K562 (cell line): ENCODE measurements at regions not wholly inside any gene's neighbourhood (a gene's known extent, or its start where the extent isn't known, plus 50 kb on each side); places are given as distances from the start of the nearest gene placed in this dataset.

ENCODE experiments used
- ATAC-seq: fragments of 200-7000 bp; cut with Tn5 transposase; 3 replicates; pipeline ENCODE4 v1.9.1; 2020; ENCODE audit warnings: moderate library complexity
- BruUV-seq: library from RNA; stranded (reverse); fragments of 400-500 nt; replicated peaks from 2 replicates; lab custom pipeline; 2021; lab: Mats Ljungman, UMichigan
- CTCF ChIA-PET: fragments of 300-600 bp; formaldehyde crosslinking; extraction: SDS; loops from one replicate; lab custom pipeline; 2021; ENCODE audit warnings: low intra/inter-chr PET ratio; lab: Yijun Ruan, JAX
- POLR2A ChIA-PET: fragments of 300-600, 350-650 bp; sonication (Branson Sonifier 250); formaldehyde crosslinking; extraction: SDS; loops from one replicate; lab custom pipeline; 2021; ENCODE audit warnings: antibody characterized with exemption, inconsistent platforms; lab: Yijun Ruan, JAX
- DNase-seq, 4 experiments: peaks; one replicate each; pipeline versions ENCODE4 v3.0.0 to v3.0.0-alpha.2; 2011 to 2018; ENCODE audit warnings: low spot score in 3 of 4, mixed read lengths in 3 of 4; ENCODE audit errors: extremely low read depth in 1 of 4
- FAIRE-seq: peaks from 2 replicates; lab custom pipeline; 2011; peaks lifted over from hg19 to GRCh38; lab: Jason Lieb, UNC
- H2AFZ ChIP-seq: 2 replicates; pipeline ENCODE4 v1.6.0; 2011; ENCODE audit warnings: low read depth, low read length, control low read depth, inconsistent platforms
- H3K27ac ChIP-seq: fragments of 200-600 bp; 3 replicates; pipeline ENCODE4 v1.8.0; 2011; ENCODE audit warnings: low read depth, mild to moderate bottlenecking, control low read depth, inconsistent platforms, low read length, moderate library complexity, mixed read lengths; ENCODE audit errors: extremely low read depth
- H3K27me3 ChIP-seq, 2 experiments: fragments of 300-600 bp in 1 of 2; 2 replicates in 1 of 2; 3 replicates in 1 of 2; pipeline versions ENCODE4 v1.6.0 to v1.8.0; 2011; ENCODE audit warnings: inconsistent platforms in 2 of 2, low read length in 2 of 2, mild to moderate bottlenecking in 1 of 2, mixed read lengths in 1 of 2, moderate library complexity in 1 of 2; ENCODE audit not compliant: control insufficient read depth in 2 of 2, insufficient read depth in 2 of 2
- H3K36me3 ChIP-seq: fragments of 300-600 bp; 3 replicates; pipeline ENCODE4 v1.8.0; 2011; ENCODE audit warnings: mild to moderate bottlenecking, low read length, inconsistent platforms; ENCODE audit not compliant: control insufficient read depth, insufficient read depth
- H3K4me1 ChIP-seq, 2 experiments: fragments of 200-600 bp in 1 of 2; replicated peaks in 1 of 2; 2 replicates in 1 of 2; 3 replicates in 1 of 2; pipeline versions ENCODE4 v1.5.1 to v1.8.0; 2011; ENCODE audit warnings: inconsistent platforms in 2 of 2, low read length in 2 of 2, mild to moderate bottlenecking in 1 of 2, mixed read lengths in 1 of 2, moderate library complexity in 1 of 2; ENCODE audit not compliant: control insufficient read depth in 2 of 2, insufficient read depth in 2 of 2
- H3K4me2 ChIP-seq: 2 replicates; pipeline ENCODE4 v1.6.1; 2011; ENCODE audit warnings: low read length, control low read depth, inconsistent platforms, mixed read lengths; ENCODE audit not compliant: insufficient read depth
- H3K4me3 ChIP-seq: fragments of 200-600 bp; sonication (generic), shearing (Covaris generic); 2 replicates; pipeline ENCODE4 v1.5.1; 2016; ENCODE audit warnings: control low read depth, inconsistent platforms
- H3K79me2 ChIP-seq: fragments of 200-600 bp; 3 replicates; pipeline ENCODE4 v1.8.0; 2011; ENCODE audit warnings: low read length, inconsistent platforms; ENCODE audit not compliant: control insufficient read depth, insufficient read depth
- H3K9ac ChIP-seq, 2 experiments: 2 replicates each; pipeline versions ENCODE4 v1.6.0 to v1.6.1; 2011; ENCODE audit warnings: low read depth in 2 of 2, low read length in 2 of 2, control low read depth in 1 of 2, inconsistent platforms in 1 of 2, mild to moderate bottlenecking in 1 of 2, mixed read lengths in 1 of 2; ENCODE audit not compliant: insufficient read depth in 1 of 2
- H3K9me1 ChIP-seq: one replicate; pipeline ENCODE4 v1.6.0; 2011; ENCODE audit warnings: inconsistent platforms, mild to moderate bottlenecking, low read length, moderate library complexity; ENCODE audit not compliant: control insufficient read depth, insufficient read depth
- H3K9me3 ChIP-seq: replicated peaks from 2 replicates; pipeline ENCODE4 v1.5.1; 2011; ENCODE audit warnings: low read depth, low read length, inconsistent platforms; ENCODE audit not compliant: control insufficient read depth, insufficient read depth
- H4K20me1 ChIP-seq: replicated peaks from 2 replicates; pipeline ENCODE4 v1.6.1; 2011; ENCODE audit warnings: low read length, inconsistent platforms, mixed read lengths; ENCODE audit not compliant: control insufficient read depth, insufficient read depth
- ELK1 ChIP-seq: sonication (generic); formaldehyde crosslinking; IDR thresholded peaks from 2 replicates; pipeline ENCODE4 v1.8.1; 2022; ENCODE audit warnings: missing genetic modification reagents
- ILK ChIP-seq: fragments of 450-650 bp; IDR thresholded peaks from 2 replicates; pipeline ENCODE4 v1.6.1; 2016; ENCODE audit warnings: missing genetic modification characterization, low read depth, mild to moderate bottlenecking, missing compliant biosample characterization, moderate library complexity, borderline replicate concordance
- KLF16 ChIP-seq: IDR thresholded peaks from 2 replicates; pipeline ENCODE4 v1.6.1; 2016; ENCODE audit warnings: antibody characterized with exemption
- LCOR ChIP-seq: sonication (generic); formaldehyde crosslinking; IDR thresholded peaks from 2 replicates; pipeline ENCODE4 v1.8.0; 2022; ENCODE audit warnings: mild to moderate bottlenecking, missing genetic modification reagents
- MECOM ChIP-seq: fragments of 250-450 bp; sonication (Bioruptor Pico); IDR thresholded peaks from 2 replicates; pipeline ENCODE4 v1.8.0; 2022; ENCODE audit warnings: inconsistent platforms
- NFRKB ChIP-seq: fragments of 450-650 bp; IDR thresholded peaks from 2 replicates; pipeline ENCODE4 v1.6.1; 2016; ENCODE audit warnings: low read depth
- NR3C1 ChIP-seq: sonication (generic); formaldehyde crosslinking; IDR thresholded peaks from 2 replicates; pipeline ENCODE4 v1.8.1; 2022; ENCODE audit warnings: missing genetic modification reagents
- PHB ChIP-seq: fragments of 250-450 bp; sonication (Bioruptor Pico); IDR thresholded peaks from 2 replicates; pipeline ENCODE4 v1.5.0; 2021
- PHB2 ChIP-seq: fragments of 450-650 bp; IDR thresholded peaks from 2 replicates; pipeline ENCODE4 v1.6.1; 2017; ENCODE audit warnings: low read depth
- POLR3A ChIP-seq: IDR thresholded peaks from 2 replicates; pipeline ENCODE4 v1.6.1; 2011; ENCODE audit warnings: borderline replicate concordance, mild to moderate bottlenecking, moderate library complexity; ENCODE audit not compliant: insufficient read length, insufficient read depth; ENCODE audit errors: extremely low read depth
- RBBP5 ChIP-seq: fragments of 200-600 bp; sonication (generic); IDR thresholded peaks from 2 replicates; pipeline ENCODE4 v1.6.1; 2012; ENCODE audit warnings: borderline replicate concordance, mild to moderate bottlenecking, low read length, control low read depth, inconsistent platforms; ENCODE audit not compliant: insufficient read depth, poor library complexity, severe bottlenecking
- RCOR1 ChIP-seq, 2 experiments: IDR thresholded peaks; 2 replicates each; pipeline ENCODE4 v1.6.1; 2012; ENCODE audit warnings: low read depth in 2 of 2, low read length in 2 of 2, borderline replicate concordance in 1 of 2, improper control_type of control experiment in 1 of 2
- RNF2 ChIP-seq: sonication (generic); IDR thresholded peaks from 2 replicates; pipeline ENCODE4 v1.6.1; 2016
- SETDB1 ChIP-seq: IDR thresholded peaks from one replicate; pipeline ENCODE4 v1.6.1; 2012; ENCODE audit warnings: low read length, control low read depth, inconsistent platforms
- SIN3A ChIP-seq, 2 experiments: fragments of 150-350 bp in 1 of 2; IDR thresholded peaks; 2 replicates each; pipeline ENCODE4 v1.6.1; 2011 to 2016; ENCODE audit warnings: borderline replicate concordance in 2 of 2, low read depth in 2 of 2, low read length in 2 of 2, mild to moderate bottlenecking in 2 of 2, moderate library complexity in 2 of 2; ENCODE audit not compliant: control insufficient read depth in 1 of 2
- SMAD4 ChIP-seq: fragments of 250-450 bp; sonication (Bioruptor Pico); conservative IDR thresholded peaks from 2 replicates; pipeline ENCODE4 v1.8.0; 2021; ENCODE audit warnings: inconsistent platforms, mild to moderate bottlenecking, moderate library complexity
- SREBF1 ChIP-seq: fragments of 150-350 bp; IDR thresholded peaks from 2 replicates; pipeline ENCODE4 v1.6.1; 2014; ENCODE audit warnings: antibody characterized with exemption, low read depth, low read length, borderline replicate concordance
- ZNF140 ChIP-seq: fragments of 250-450 bp; sonication (Bioruptor Pico); IDR thresholded peaks from 2 replicates; pipeline ENCODE4 v1.8.0; 2021; ENCODE audit warnings: moderate library complexity, mild to moderate bottlenecking, inconsistent platforms
- ZNF174 ChIP-seq: fragments of 250-450 bp; sonication (Bioruptor Pico); IDR thresholded peaks from 2 replicates; pipeline ENCODE4 v1.4.0; 2020; ENCODE audit warnings: mild to moderate bottlenecking
- ZNF197 ChIP-seq: fragments of 200-800 bp; sonication (Bioruptor generic); IDR thresholded peaks from 2 replicates; pipeline ENCODE4 v1.6.1; 2016; ENCODE audit warnings: low read depth, missing genetic modification characterization, missing compliant biosample characterization
- ZNF253 ChIP-seq: fragments of 250-450 bp; sonication (Bioruptor Pico); conservative IDR thresholded peaks from 2 replicates; pipeline ENCODE4 v1.6.1; 2021; ENCODE audit warnings: mild to moderate bottlenecking
- ZNF57 ChIP-seq: fragments of 450-650 bp; formaldehyde crosslinking; IDR thresholded peaks from 2 replicates; pipeline ENCODE4 v1.4.0; 2020; ENCODE audit warnings: mild to moderate bottlenecking, moderate library complexity
- WGBS: fragments of 100-300 bp; shearing (Covaris generic); methylation state at CpG from one replicate; pipeline ENCODE4 v1.1.6; 2016; ENCODE audit warnings: low coverage, mixed read lengths; ENCODE audit not compliant: insufficient coverage; ENCODE audit errors: missing lambda C conversion rate; 5-methylcytosine and 5-hydroxymethylcytosine counted together
- in situ Hi-C: fragments of 300-500 bp; cut with MboI; formaldehyde crosslinking; loops from 4 replicates; pipeline ENCODE4 v1.15.0; 2018; ENCODE audit warnings: inconsistent platforms, mixed read lengths
- intact Hi-C: fragments of 100-400 bp; cut with micrococcal nuclease; formaldehyde crosslinking; loops from 2 replicates; pipeline ENCODE4 v1.14.2; 2022
- TF ChIP-seq, protein P1 (sequence below): fragments of 450-650 bp; formaldehyde crosslinking; conservative IDR thresholded peaks from 2 replicates; pipeline ENCODE4 v1.4.0; 2022; ENCODE audit warnings: mild to moderate bottlenecking, missing genetic modification characterization

DNA sequence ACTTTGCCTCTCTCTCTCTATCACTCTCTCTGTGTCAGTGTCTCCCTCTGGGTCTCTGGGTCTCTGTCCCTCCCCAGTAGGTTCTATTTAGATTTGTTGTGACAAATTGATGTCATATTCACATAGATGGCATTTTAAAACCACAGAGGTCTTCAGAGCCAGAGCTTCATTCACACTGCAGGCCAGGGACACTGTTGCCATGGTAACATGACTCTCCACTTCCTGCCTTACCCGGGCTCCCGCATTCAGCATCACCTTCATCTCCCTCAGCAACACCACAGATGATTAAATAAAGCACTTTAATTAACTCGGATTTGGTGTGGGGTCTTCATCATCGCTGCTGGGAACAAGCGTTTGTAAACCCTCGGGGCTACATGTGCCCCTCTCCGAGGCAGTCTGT is 132.6 kb downstream of the ETS2 start (continued):
- TF ChIP-seq POLR3A, result no peak
- no peak for TF ChIP-seq SETDB1
- TF ChIP-seq RCOR1 (IDR thresholded peaks at IDR 0.05; ENCODE audit: borderline replicate concordance in 1 of 2, low read depth in 2 of 2, low read length in 2 of 2), result 0 out of 4 replicates have a peak, but pooled peaks of 1 of the 2 experiments have one; percentile 8
- TF ChIP-seq RNF2, result no peak
- no peak for TF ChIP-seq NFRKB
- no peak for TF ChIP-seq ZNF57
- TF ChIP-seq PHB2, result no peak
- TF ChIP-seq, all 486 proteins: peak for 3

- TF ChIP-seq SMAD4 (CRISPR knock-in tag), result no peak
- TF ChIP-seq ZNF253 (CRISPR knock-in tag), result no peak
- TF ChIP-seq SREBF1, result no peak
- no peak for TF ChIP-seq ELK1 (CRISPR knock-in tag)
- no peak for TF ChIP-seq SIN3A (IDR thresholded peaks at IDR 0.05; ENCODE audit: borderline replicate concordance in 2 of 2, control insufficient read depth in 1 of 2, low read depth in 2 of 2, low read length in 2 of 2)
- no peak for TF ChIP-seq NR3C1 (CRISPR knock-in tag)
- TF ChIP-seq MECOM (CRISPR knock-in tag), result no peak
- no peak for TF ChIP-seq ZNF174 (CRISPR knock-in tag)
- TF ChIP-seq, protein P1, sequence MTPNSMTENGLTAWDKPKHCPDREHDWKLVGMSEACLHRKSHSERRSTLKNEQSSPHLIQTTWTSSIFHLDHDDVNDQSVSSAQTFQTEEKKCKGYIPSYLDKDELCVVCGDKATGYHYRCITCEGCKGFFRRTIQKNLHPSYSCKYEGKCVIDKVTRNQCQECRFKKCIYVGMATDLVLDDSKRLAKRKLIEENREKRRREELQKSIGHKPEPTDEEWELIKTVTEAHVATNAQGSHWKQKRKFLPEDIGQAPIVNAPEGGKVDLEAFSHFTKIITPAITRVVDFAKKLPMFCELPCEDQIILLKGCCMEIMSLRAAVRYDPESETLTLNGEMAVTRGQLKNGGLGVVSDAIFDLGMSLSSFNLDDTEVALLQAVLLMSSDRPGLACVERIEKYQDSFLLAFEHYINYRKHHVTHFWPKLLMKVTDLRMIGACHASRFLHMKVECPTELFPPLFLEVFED, result no peak
- TF ChIP-seq KLF16, result no peak
- no peak for TF ChIP-seq ZNF140 (CRISPR knock-in tag)
- no peak for TF ChIP-seq PHB
- no peak for TF ChIP-seq RBBP5
- TF ChIP-seq ZNF197 (CRISPR knock-in tag), result no peak
- no peak for TF ChIP-seq LCOR (CRISPR knock-in tag)
- TF ChIP-seq ILK, result no peak
- TF ChIP-seq, all 486 proteins: peak for 0
- ATAC-seq, result no peak
- Histone ChIP-seq H3K36me3 (no peaks in the 10 kb centered on the region), H3K79me2 (no peaks in the 10 kb centered on the region), H3K9me1 (no peaks in the 10 kb centered on the region), H3K4me2 (no peak overlapping the region), H3K27me3 (peaks cover 60 to 61% of the 10 kb centered on the region in 2 experiments), H3K4me1 (no peaks in the 10 kb centered on the region), H2AFZ (no peak overlapping the region), H4K20me1 (peaks cover 11% of the 10 kb centered on the region; the same call in 1 of the 2 replicates), H3K27ac (no peak overlapping the region), H3K4me3 (no peak overlapping the region), H3K9me3 (no peaks in the 10 kb centered on the region; the same call in 1 of the 2 replicates), H3K9ac (no peak overlapping the region)
- intact Hi-C loops (loop anchor here (10.0 kb wide), 1 partner anchor 203 kb away; no protein-coding TSS in a partner anchor), in situ Hi-C loops (no loop called here)
- no peak for DNase-seq
- ChIA-PET CTCF (no interaction called here), POLR2A (interaction anchor here (0.9 kb wide), 1 partner anchor 50 kb away, joined by 3 read pairs; no protein-coding TSS in a partner anchor)
- WGBS, result 0% methylated on average over 3 of the region's 3 CpGs
- no peak for FAIRE-seq
- BruUV-seq, result no TSS peak
Observed at GRCh38 chr21:38937844-38938243, 132.1 kb downstream of the ETS2 start.
